Urothelium cell line (cell line): ENCODE measurements at regions not wholly inside any gene's neighbourhood (a gene's known extent, or its start where the extent isn't known, plus 50 kb on each side); places are given as distances from the start of the nearest gene placed in this dataset.
"Not testable (repeated sequence)": the region's sequence is repeated elsewhere in the genome, so short reads cannot be mapped to it uniquely, and the experiment has no call there.

Experiments
- DNase-seq: peaks from one replicate; pipeline ENCODE4 v3.0.0; 2011; ENCODE audit warnings: low spot score, mixed read lengths
- FAIRE-seq: peaks from 2 replicates; lab custom pipeline; 2011; peaks lifted over from hg19 to GRCh38; lab: Jason Lieb, UNC

DNA sequence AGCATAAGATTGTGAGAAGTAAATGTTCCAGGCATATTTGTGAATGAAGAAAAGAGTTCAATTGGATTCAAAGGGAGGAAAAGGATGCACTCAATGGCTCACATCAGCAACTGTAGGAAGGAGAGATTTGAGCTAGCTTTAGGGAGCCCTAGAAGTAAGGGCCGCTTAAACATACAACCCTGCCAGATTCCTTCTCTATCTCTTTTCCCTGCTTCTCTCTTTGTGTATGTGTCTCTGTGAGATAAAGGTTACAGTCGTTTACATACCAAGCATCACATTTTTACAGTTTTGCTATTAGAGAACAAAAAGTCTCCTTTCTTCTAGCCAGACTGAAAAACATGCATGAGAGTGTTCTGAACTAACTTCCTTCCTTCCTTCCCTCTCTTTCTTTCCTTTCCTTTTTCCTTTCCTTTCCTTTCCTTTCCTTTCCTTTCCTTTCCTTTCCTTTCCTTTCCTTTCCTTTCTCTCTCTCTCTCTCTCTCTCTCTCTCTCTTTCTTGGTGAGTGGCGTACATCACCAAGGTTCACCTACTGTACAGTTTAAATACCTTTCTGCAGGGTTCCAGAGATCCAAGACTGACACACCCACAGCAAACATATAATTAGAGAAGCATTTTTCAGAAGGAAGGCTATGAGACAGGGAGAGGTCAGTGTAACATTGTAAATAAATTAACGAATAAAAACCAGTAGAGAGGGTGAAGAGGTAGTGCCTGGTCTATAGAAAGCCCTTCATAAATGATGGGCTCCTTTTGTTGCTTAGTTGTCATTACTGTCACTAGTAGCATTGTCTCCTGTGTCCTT, 240.4 kb downstream of the ARL4A start:
- no peak for FAIRE-seq
- no peak for DNase-seq

DNA sequence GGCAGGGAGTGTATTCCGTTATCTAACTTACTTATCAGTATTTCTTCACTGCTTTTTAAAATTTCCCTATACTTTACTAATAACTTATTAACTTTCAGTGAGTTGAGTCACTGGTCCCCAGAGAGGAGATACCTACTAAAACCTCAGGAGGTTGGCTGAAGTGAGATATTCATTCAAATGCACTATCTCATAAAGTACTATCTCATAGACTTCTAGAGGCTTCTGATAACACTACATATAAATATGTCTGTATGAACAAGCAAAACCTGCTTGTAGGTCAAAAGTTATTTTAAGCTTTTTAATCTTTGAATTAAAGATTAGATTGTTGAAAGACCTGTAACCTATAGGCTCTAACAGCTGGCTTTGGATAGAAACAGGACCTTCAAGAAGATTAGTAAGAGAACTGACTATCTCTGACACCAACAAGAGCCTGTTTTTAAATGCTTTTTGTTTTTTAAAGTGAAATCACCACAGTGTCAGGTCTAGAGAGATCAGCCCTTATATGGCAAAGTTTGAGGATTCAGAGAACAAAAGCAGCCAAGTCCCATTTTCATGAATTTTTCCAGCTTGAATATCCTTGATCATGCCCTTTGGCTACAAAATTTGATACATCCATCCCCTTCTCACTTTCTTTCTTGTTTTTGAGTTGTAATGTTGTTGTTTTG, 242.2 kb downstream of the ARL4A start:
- FAIRE-seq (no peak), DNase-seq (no peak)

DNA sequence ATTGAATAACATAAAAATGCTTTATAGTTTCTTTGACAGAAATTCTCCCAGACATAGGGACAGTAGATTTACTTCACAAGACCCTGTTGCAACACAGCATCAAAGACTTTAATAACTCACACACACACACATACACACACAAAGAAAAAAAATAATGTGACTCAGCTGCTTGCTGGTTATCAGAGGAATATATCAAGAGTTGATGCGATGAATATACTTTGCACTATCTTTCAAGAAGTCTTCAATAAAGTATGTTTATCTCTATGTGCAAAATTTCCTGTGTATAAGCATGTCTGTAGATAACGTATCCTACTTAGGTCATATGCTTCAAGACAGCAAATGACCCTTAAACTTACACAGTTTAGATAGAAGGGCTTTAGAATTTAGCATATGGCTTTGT, 243.1 kb downstream of the ARL4A start:
- FAIRE-seq (no peak), DNase-seq (no peak)

DNA sequence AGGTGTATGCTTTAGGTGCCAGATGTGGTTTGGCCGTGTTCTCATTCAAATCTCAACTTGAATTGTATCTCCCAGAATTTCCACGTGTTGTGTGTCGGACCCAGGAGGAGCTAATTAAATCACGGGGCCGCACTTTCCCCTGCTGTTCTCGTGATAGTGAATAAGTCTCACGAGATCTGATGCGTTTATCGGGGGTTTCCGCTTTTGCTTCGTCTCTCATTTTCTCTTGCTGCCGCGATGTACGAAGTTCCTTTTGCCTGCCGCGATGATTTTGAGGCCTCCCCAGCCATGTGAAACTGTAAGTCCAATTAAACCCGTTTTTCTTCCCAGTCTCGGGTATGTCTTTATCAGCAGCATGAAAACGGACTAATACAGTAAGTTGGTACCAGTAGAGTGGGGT, 244.0 kb downstream of the ARL4A start:
- FAIRE-seq, DNase-seq: not testable (repeated sequence)

DNA sequence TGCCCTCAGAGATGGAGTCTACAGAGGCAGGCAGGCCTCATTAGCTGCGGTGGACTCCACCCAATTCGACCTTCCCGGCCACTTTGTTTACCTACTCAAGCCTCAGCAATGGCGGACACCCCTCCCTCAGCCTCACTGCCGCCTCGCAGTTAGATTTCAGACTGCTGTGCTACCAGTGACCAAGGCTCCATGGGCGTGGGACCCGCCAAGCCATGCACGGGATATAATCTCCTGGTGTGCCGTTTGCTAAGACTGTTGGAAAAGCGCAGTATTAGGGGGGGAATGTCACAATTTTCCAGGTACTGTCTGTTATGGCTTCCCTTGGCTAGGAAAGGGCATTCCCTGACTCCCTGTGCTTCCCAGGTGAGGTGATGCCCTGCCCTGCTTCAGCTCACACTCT, 252.3 kb downstream of the ARL4A start:
- no peak for DNase-seq
- no peak for FAIRE-seq

DNA sequence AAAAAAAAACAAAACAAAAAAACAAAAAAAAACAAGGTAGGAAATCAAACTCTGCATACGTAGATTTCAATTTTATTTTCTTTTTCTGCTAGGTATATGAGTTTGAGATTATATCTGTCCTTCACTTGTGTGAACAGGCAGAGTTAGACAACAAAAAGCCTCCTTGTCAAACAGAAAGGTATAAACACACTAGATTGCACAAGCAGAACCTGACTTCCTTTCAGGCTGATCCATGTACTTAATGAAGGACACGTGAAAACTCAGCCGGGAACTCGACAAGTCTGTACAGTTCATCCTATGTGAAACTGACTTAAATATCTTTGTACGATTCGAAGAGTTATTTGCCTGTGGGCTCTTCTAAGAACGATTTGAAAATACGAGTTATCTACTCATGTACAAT, 254.1 kb downstream of the ARL4A start:
- FAIRE-seq (no peak), DNase-seq (no peak)

DNA sequence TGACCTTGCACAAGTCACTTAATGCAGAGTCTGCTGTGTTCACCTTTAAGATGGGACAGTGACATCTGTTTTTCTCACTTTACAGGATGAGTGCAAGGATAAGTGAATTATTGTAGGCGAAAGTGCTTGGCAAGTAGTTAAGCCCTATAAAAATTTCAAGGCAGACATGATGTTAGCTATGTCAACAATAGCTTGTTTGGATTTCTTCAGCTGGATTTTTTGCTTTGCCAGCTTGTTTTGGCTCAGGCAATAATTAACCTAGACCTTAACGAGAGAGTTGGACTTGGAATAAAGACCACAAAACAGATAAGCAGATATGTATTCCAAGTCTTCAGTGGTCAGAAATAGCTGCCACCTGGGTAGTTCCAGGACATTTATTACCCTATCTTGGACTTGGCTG, 255.2 kb downstream of the ARL4A start:
- FAIRE-seq: no peak
- DNase-seq: no peak

DNA sequence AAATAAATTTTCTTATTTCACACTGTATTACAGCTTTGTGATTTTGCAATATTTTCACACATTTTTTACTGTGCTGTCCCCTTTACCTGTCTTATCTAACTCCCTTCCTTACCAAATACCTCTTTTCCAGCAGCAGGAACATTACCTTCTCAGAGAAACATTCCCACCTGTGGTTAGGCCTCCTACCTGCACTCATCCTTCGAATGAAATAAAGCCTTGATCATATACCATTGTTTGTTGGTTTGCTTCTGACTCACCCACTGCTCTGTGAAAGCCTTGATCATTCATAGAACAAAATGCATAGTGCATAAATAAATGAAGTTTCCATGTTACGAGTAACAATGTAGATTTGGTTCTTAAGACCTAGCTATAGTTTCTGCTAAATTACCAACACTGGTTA, 256.3 kb downstream of the ARL4A start:
- DNase-seq (no peak), FAIRE-seq (no peak)

DNA sequence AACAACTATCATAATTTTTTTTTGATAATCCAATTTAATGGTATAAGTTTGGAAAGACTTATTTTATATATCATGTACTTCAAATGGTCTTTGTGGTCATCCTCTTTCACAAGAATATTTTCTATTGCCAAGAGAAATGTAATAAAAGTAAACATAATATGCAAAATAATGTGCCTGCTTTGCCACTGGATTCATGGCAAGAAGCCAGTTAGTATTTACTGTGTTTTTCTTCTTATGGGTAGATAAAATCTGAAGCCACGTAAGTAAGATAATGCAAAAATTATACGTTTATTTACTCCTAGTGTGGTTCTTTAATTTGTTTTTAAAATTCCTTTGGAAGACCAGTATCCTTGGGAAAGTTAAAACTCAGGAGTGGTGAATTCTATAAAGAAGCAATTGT, 258.5 kb downstream of the ARL4A start:
- no peak for FAIRE-seq

DNA sequence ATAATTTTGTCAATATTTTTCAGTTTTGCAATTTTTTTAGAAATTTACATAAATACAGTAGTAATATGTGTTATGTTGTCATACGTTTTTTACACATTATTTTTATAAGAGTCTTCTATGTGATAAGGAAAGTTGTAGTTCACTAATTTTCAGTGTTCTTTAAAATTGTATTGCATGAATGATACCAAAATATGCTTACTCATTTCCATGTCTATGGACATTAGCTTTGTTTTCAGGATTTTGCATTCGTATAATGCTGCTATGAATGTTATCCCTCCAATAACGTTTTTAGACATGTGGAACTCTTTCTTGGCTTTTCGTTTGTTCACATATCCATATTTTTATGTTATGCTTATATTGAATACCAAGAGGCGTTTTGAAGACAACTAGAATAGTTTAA, 260.0 kb downstream of the ARL4A start:
- FAIRE-seq: no peak
- DNase-seq: no peak

More for the DNA sequence above, 258.5 kb downstream of the ARL4A start:
- DNase-seq: no peak

DNA sequence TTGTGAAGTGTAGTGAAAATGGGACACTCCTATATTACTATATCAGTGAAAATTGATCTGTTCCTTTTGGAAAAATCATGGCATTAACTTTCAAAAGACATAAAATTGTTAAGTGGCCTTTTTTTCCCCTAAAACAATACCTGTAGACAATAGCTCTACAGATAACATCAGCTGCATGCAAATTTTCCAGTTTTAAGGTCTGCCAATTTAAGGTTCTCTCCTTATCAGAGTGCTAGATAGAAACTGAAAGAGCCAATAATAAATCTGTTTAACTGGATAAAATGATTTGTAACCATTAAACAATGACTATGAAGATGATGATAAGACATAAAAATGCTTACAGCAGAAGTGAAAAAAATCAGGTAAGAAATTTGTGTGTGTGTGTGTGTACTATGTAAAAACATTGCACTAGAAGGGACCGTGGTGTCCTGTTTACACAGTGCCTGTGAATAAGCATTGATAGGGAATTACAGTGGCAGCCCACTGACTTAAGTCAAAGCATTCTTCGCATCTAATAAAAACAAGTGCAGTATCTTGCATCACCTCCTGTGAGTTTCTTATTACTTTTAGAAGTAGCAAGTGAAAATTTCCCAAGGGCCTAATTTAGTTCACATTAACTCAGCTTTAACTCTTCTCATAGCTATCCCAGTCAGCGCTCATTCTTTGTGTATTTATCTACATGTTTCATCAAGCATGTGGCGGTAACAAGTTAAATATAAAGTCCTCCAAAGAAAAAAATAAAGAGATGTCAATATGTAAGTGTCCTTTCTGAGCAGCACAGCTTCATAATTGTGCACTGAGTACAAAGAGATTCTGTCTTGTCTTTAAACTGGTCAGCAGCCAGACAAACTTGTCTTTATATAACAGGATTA, 261.9 kb downstream of the ARL4A start:
- DNase-seq (no peak), FAIRE-seq (no peak)

DNA sequence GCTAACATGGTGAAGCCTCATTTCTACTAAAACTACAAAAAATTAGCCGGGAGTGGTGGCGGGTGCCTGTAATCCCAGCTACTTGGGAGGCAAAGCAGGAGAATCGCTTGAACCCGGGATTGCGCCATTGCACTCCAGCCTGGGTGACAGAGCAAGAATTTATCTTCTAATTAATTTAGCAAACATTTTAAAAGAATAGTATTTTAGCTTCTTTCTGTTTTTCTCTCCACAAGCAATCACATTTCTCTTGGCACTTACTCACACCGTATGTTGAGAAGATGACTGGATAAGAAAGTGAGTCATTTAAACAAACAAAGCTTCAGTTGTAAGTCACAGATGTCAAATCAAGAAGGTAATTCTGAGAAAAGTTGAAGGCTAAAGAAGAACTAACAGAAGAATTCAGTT, 264.0 kb downstream of the ARL4A start:
- FAIRE-seq (no peak), DNase-seq (peak; percentile 46)

DNA sequence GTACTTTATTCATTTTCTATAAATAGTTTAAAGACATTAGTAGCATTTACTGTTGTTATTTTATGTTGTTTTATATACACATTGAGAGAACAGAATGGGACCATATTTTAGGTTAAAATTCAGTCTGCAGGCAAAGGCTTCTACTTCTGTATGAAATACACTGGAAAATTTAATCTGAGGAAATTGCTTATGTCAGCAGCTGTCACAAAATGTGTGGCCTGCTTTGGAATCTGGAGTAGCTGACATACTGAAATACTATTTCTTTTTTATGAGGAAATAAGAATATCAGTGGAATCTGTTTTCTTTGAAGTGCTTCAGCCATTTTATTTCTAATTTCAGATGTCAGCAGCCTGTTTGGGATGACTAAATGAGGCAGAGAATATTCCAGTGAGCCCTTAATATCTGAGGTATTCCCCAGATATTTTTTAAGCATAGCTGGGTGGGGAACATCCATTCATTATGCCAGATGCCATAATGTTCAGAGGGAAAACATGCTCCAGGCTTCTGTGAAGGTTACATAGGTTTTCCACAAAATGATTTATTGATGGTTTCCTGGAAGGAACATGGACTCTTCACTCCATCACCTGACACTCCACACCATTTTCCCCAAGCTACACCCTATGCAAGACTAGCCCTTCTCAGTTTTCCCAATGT, 267.1 kb downstream of the ARL4A start:
- FAIRE-seq: no peak
- no peak for DNase-seq

DNA sequence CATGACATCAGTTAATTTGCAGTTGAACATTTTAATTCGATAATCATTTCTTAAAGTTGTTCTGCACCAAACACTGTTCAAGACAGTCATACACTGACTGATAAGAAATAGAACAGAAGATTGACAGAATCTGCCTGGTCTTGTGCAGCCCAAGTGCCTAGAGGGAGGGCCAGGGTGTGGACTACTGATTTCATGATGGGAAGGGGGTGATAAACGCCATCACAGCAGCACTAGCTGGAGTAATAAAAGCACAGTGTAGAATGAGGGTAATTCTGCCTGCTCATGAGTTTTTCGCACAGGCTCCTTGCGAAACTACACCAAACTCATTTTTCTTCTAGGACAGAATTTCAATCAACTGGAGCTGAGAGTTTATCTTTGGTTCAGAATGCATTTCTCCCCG, 270.1 kb downstream of the ARL4A start:
- no peak for FAIRE-seq

DNA sequence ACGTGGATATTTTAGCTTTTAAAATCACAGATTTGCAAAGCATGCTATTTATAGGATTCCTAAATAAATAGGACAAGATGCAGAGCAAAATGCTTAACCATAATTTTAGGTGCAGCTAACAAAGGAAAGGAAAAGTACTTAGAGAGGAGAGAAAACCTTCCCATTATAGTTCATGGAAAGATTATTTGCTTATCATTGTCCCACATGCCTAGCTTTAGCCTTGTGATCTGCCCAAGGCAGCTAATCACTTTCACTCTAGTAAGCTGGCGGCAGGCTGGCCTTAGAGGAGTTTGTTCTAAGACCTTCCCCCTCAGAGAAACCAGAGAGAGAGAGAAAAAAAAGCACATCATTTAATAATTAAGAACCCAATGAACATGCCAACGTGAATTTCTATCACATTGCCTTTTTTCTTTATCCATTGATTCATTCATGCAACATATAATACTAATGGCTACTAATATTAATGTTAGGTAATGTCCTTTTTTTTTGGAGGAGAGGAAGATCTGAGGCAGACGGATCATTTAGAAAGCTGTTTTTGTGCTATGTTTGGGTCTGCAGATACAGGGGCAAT, 274.6 kb downstream of the ARL4A start:
- DNase-seq (no peak), FAIRE-seq (no peak)

More for the DNA sequence above, 270.1 kb downstream of the ARL4A start:
- no peak for DNase-seq

DNA sequence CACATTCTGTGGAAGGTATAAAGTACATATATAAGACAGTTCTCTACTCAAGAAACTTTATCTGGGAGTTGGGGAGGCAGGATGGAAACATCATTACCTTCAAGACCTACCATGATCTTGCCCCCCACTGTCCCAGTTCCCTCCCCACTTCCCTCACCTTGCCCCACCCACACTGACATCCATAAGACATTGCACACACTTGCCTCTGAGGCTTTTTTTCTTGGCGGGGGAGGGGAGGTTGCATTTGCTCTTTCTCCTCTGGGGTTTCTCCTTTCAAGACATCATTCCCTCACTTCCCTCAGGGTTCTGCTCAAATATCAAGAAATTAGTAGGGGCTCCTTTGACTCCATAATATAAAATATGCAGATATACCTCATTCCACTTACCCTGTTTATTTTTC, 276.0 kb downstream of the ARL4A start:
- DNase-seq: no peak
- FAIRE-seq: no peak

DNA sequence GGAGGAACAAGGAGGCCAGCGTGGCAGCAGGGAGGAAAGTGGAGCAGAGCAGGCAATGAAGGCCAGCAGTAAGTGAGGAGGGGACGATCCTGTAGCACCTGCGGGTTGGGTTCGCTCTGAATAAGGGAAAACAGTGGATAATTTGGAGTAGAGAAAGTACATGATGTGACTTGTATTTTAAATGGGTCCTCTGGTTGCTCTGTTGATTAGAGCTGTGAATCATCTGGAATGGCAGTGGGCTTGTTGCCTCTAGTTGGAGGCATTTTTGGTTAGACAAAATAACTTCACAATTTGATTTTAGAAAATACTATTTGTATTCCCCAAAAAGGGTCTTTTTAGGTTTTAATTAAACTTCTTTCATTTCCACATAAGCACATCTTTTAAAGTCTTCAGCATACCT, 277.4 kb downstream of the ARL4A start:
- FAIRE-seq: no peak
- DNase-seq: no peak

DNA sequence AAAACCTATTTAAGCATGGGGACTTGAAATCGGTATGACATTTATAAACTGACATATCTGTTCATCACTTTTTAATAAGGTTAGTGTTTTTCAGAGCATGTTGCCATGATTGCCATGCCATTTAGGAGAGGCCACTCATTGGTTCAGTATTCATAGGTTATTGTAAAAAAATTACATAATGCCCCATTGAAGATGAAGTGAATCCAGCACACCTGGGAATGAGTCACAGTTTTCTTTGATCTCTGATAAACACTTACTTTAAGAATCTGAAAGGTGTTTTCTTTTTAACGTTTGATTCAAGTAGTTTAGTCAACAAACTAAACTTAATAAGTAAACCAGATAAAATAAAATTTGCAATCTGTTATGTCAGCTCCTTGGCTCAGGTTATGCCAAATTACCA, 278.3 kb downstream of the ARL4A start:
- no peak for DNase-seq
- no peak for FAIRE-seq

DNA sequence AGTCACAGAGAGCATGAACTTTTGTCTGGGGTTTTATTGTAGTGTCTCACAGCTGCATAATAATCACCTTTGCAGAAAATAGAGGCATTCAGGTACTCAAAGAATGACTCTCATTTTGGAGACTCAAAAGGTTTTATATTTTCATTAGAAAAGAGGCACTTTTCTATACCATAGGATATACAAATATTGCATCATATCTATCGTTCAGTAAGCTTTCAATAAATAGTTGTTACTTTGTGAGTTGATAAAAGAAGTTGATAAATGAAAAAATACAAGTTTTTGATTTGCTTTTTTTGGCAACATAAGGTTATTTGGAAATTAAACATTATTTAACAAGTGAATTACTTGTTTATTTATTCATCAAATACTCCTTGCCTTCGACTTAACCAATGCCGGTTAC, 279.9 kb downstream of the ARL4A start:
- no peak for FAIRE-seq
- no peak for DNase-seq

DNA sequence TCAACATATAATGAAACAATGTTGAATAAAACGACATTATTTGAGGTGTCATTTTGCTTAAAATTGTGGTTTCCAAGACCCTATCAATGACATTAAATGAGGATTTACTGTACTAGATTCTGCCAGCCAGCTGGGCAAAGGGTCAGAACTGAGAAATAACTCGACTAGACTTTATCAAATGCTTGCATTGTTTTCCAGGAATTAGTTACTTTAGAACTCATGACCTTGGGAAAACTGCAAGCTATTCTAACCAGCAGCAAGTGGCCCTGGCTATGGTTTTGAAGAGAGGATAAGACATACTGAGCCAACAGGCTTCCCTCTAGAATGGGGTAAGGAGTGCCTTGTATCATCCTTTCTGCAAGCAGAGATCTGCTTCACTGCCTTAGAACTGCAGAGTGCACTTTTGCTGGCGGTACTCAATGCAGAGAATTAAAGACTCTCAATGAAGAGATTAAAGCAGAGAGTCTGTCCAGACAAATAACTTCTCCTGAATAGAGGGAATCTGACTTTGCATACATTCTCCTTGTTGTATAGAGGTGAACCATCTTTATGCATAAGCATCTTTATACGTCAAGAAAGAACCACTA, 281.5 kb downstream of the ARL4A start:
- no peak for DNase-seq
- no peak for FAIRE-seq
